ENCODE measurements at regions not wholly inside any gene's neighbourhood (a gene's known extent, or its start where the extent isn't known, plus 50 kb on each side); places are given as distances from the start of the nearest gene placed in this dataset.

DNA sequence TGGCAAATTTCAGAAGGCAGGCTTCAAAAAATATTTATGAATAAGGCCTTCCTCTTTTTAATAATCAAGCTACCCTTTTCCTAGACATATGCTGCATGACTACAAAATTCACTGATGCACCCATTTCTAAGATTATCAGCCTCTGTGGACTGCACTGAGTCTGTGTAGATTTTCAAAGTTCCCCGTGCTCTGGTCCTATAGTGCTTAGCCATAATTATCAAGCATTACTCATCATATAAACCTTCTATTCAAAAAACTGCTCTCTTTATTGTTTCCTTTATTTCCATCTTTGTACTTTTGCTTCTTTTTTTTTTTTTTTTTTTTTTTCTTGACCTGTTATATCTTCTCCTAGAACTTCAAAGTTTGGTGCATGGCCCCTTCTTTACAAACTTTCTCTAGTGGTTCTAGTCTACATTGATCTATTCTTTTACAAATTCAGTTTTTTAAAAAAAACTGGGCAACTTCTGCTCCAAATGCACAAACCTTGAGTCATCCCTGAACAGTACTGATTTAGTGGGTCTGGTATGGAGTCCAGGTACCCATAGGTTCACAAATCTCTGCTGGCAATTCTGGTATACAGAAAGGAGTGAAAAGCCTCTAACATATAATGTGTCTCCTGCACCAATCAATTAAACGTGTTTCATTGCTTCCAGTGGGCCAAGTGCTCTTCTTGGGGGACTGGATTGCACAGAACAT, 481.9 kb downstream of the NUP35 start:
- no peak for TF ChIP-seq EZH2 (IDR thresholded peaks at IDR 0.05; ENCODE audit: insufficient read depth, poor library complexity, severe bottlenecking)
- no peak for TF ChIP-seq EZH2phosphoT487 (IDR thresholded peaks at IDR 0.05; ENCODE audit: insufficient read depth, low read depth)

Data from GM23248 (cell line).